ENCODE measurements at regions not wholly inside any gene's neighbourhood (a gene's known extent, or its start where the extent isn't known, plus 50 kb on each side); places are given as distances from the start of the nearest gene placed in this dataset.

DNA sequence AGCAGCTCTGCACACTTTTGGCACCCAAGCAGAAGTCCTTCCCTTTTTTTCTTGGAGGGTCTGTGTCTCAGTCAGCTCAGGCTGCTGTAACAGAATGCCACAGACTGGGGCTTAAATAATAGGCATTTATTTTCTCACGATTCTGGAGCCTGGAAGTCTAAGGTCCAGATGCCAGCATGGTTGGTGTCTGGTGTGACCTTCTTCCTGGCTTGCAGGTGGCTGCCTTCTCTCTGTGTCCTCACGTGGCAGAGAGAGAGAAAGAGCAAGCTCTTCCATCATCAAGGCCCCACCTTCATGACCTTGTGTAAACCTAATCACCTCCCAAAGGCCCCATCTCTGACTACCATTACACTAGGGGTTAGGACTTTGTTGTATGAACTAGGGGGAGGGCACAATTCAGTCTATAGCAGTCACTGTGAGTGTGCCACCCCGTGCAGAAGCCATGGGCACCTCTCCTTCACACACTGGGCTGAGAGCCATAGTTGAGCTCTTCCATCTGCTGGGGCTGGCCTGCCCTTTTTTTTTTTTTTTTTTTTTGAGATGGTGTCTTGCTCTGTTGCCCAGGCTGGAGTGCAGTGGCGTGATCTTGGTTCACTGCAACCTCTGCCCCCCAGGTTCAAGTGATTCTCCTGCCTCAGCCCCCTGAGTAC lies 80.3 kb downstream of the OAT start:
- TF ChIP-seq CTCF (IDR thresholded peaks at IDR 0.05; ENCODE audit: unreplicated experiment) = no peak
- H3K36me3 Mint-ChIP-seq = no peaks in the 10 kb centered on the region
- H3K27ac Mint-ChIP-seq = no peak overlapping the region
- peaks cover 13% of the 10 kb centered on the region for H3K9me3 Mint-ChIP-seq
- H3K4me1 Mint-ChIP-seq = peaks cover 17% of the 10 kb centered on the region
- peaks cover 1% of the 10 kb centered on the region for H3K27me3 Mint-ChIP-seq (ENCODE audit: low read depth)
- H3K4me3 Mint-ChIP-seq = no peak overlapping the region
- no peak for DNase-seq (ENCODE audit: low spot score in 2 of 2, unreplicated experiment in 2 of 2)

DNA sequence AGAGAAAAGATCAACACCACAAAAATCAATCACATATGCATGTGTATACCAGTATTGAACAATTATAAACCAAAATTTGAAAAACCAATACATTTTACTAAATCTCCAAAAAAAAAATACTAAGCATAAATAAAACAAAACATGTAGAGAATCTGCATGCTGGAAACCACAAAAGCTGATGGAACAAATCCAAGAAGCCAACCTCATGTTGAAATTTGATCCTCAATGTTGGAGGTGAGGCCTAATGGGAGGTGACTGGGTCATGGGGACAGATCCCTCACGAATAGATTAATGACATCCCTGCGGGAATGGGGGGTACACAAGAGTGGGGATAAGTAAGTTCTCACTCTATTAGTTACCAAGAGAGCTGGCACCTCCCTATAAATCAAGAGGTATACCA lies 82.5 kb downstream of the OAT start:
- no peak for DNase-seq (ENCODE audit: low spot score in 2 of 2, unreplicated experiment in 2 of 2)
- Mint-ChIP-seq H3K27me3 (ENCODE audit: low read depth) (peaks cover 1% of the 10 kb centered on the region), H3K4me3 (no peak overlapping the region), H3K9me3 (peaks cover 29% of the 10 kb centered on the region), H3K27ac (no peak overlapping the region), H3K36me3 (peaks cover 5% of the 10 kb centered on the region), H3K4me1 (peaks cover 21% of the 10 kb centered on the region)
- no peak for TF ChIP-seq CTCF (IDR thresholded peaks at IDR 0.05; ENCODE audit: unreplicated experiment)

DNA sequence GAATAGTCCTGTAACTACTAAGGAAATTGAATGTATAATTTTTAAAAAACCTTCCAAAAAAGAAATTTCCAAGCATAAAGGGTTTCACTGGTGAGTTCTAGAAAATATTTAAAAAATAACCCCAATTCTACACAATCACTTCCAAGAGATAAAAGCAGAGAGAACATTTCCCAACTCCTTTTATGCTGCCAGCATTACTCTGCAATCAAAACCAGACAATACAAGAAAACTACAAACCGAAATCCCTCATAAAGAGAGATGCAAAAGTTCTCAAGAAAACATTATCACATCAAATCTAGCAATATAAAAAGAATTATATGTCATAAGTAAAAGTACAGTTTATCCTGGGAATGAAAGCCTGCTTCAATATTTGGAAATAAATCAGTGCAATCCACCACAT lies 84.8 kb downstream of the OAT start:
- no peak overlapping the region for H3K4me3 Mint-ChIP-seq
- H3K27ac Mint-ChIP-seq = no peak overlapping the region
- no peak for TF ChIP-seq CTCF (IDR thresholded peaks at IDR 0.05; ENCODE audit: unreplicated experiment)
- H3K4me1 Mint-ChIP-seq = peaks cover 16% of the 10 kb centered on the region
- H3K36me3 Mint-ChIP-seq = peaks cover 5% of the 10 kb centered on the region
- no peak for DNase-seq (ENCODE audit: low spot score in 2 of 2, unreplicated experiment in 2 of 2)
- H3K27me3 Mint-ChIP-seq (ENCODE audit: low read depth) = peaks cover 14% of the 10 kb centered on the region
- peaks cover 34% of the 10 kb centered on the region for H3K9me3 Mint-ChIP-seq

GRCh38 chr10:124332426-124332825 lies 86.3 kb downstream of the OAT start:
- TF ChIP-seq CTCF (IDR thresholded peaks at IDR 0.05; ENCODE audit: unreplicated experiment) = no peak
- H3K4me1 Mint-ChIP-seq = peaks cover 16% of the 10 kb centered on the region
- H3K9me3 Mint-ChIP-seq = peaks cover 34% of the 10 kb centered on the region
- H3K27ac Mint-ChIP-seq = peak overlapping the region; percentile 62
- peaks cover 19% of the 10 kb centered on the region for H3K27me3 Mint-ChIP-seq (ENCODE audit: low read depth)
- no peak for DNase-seq (ENCODE audit: low spot score in 2 of 2, unreplicated experiment in 2 of 2)
- H3K36me3 Mint-ChIP-seq = peaks cover 5% of the 10 kb centered on the region
- H3K4me3 Mint-ChIP-seq = no peak overlapping the region

DNA sequence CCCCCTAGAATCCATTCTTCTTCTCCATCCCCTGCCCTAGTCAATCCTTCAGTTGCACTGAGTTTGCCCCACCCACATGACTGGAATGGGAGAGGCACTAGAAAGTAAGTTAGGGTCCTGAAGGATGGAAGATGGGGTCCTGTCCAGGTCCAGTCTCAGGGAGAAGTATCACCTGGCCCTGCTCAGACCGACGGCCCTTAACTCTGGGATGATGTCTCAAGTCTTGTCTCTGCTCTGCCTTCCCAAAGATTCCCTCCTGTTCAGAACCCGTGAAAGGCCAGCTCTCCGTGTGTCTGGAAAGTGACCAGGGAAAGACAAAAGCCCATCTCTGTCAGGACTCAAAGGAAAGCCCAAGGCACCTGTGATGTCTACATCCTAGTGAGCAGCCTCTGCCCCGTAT lies 88.8 kb downstream of the OAT start:
- H3K27ac Mint-ChIP-seq = no peak overlapping the region
- H3K9me3 Mint-ChIP-seq = peaks cover 22% of the 10 kb centered on the region
- H3K36me3 Mint-ChIP-seq = peaks cover 5% of the 10 kb centered on the region
- TF ChIP-seq CTCF (IDR thresholded peaks at IDR 0.05; ENCODE audit: unreplicated experiment) = no peak
- H3K27me3 Mint-ChIP-seq (ENCODE audit: low read depth) = peaks cover 24% of the 10 kb centered on the region
- H3K4me1 Mint-ChIP-seq = peaks cover 16% of the 10 kb centered on the region
- no peak overlapping the region for H3K4me3 Mint-ChIP-seq
- DNase-seq (ENCODE audit: low spot score in 2 of 2, unreplicated experiment in 2 of 2) = peak in 1 of 2 experiments; percentile 22

DNA sequence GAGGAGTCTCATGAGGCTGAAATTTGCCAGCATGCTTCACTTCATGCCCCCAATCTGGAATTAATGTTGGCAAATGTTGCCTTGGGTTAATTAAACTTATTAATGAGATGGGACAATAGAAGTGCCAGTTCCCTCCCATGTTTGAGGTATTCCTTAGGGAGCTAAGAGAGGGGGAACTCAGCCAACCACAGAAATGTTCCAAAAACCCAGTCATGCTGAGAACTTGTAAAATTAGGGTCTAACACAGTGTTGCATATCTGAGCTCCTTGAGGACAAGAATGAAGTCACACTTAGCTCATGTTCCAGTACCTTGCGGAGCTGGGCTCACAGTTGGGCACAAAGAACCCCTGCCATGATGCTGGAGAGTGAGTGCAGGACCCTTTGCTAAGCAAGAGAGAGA lies 89.4 kb downstream of the OAT start:
- H3K4me1 Mint-ChIP-seq = peaks cover 15% of the 10 kb centered on the region
- no peak overlapping the region for H3K27ac Mint-ChIP-seq
- H3K27me3 Mint-ChIP-seq (ENCODE audit: low read depth) = peaks cover 23% of the 10 kb centered on the region
- no peak for DNase-seq (ENCODE audit: low spot score in 2 of 2, unreplicated experiment in 2 of 2)
- TF ChIP-seq CTCF (IDR thresholded peaks at IDR 0.05; ENCODE audit: unreplicated experiment) = no peak
- no peak overlapping the region for H3K4me3 Mint-ChIP-seq
- peaks cover 5% of the 10 kb centered on the region for H3K36me3 Mint-ChIP-seq
- peaks cover 22% of the 10 kb centered on the region for H3K9me3 Mint-ChIP-seq

All from mesothelial cell of epicardium (in vitro differentiated cells).